ENCODE measurements at regions not wholly inside any gene's neighbourhood (a gene's known extent, or its start where the extent isn't known, plus 50 kb on each side); places are given as distances from the start of the nearest gene placed in this dataset.

GRCh38 chr5:12183003-12183402 lies 278.8 kb upstream of the CTNND2 start:
- no peak overlapping the region for H3K27ac ChIP-seq (ENCODE audit: insufficient read depth, low read length)
- no peaks in the 10 kb centered on the region for H3K9me3 ChIP-seq (ENCODE audit: control insufficient read depth, insufficient read depth, low read depth, low read length)
- no peak overlapping the region for H3K9ac ChIP-seq (ENCODE audit: insufficient read depth, low read length)
- no peaks in the 10 kb centered on the region for H3K4me1 ChIP-seq (ENCODE audit: control insufficient read depth, extremely low read depth, insufficient read depth, low read length)
- no peaks in the 10 kb centered on the region for H4K20me1 ChIP-seq (ENCODE audit: control insufficient read depth, extremely low read depth, insufficient read depth, low read length)
- H2AFZ ChIP-seq (ENCODE audit: low read length): no peak overlapping the region
- H3K79me2 ChIP-seq (ENCODE audit: control insufficient read depth, insufficient read depth, low read length): no peaks in the 10 kb centered on the region
- TF ChIP-seq EZH2 (IDR thresholded peaks at IDR 0.05; ENCODE audit: low read length, missing control alignments): no peak
- TF ChIP-seq, protein P1, sequence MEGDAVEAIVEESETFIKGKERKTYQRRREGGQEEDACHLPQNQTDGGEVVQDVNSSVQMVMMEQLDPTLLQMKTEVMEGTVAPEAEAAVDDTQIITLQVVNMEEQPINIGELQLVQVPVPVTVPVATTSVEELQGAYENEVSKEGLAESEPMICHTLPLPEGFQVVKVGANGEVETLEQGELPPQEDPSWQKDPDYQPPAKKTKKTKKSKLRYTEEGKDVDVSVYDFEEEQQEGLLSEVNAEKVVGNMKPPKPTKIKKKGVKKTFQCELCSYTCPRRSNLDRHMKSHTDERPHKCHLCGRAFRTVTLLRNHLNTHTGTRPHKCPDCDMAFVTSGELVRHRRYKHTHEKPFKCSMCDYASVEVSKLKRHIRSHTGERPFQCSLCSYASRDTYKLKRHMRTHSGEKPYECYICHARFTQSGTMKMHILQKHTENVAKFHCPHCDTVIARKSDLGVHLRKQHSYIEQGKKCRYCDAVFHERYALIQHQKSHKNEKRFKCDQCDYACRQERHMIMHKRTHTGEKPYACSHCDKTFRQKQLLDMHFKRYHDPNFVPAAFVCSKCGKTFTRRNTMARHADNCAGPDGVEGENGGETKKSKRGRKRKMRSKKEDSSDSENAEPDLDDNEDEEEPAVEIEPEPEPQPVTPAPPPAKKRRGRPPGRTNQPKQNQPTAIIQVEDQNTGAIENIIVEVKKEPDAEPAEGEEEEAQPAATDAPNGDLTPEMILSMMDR (conservative IDR thresholded peaks at IDR 0.05 in 1 of 2, IDR thresholded peaks at IDR 0.05 in 1 of 2; ENCODE audit: low read depth in 1 of 2, low read length in 2 of 2): no peak
- no peak overlapping the region for H3K4me2 ChIP-seq (ENCODE audit: extremely low read depth, insufficient read depth, low read length)
- no peak overlapping the region for H3K4me3 ChIP-seq (replicated peaks in 1 of 4; ENCODE audit: control extremely low read depth in 1 of 4, insufficient read depth in 1 of 4, low read depth in 3 of 4, low read length in 4 of 4)
- DNase-seq (ENCODE audit: low read depth in 2 of 2): no peak
- H3K36me3 ChIP-seq (ENCODE audit: control insufficient read depth, insufficient read depth, low read length): no peaks in the 10 kb centered on the region
- H3K27me3 ChIP-seq (ENCODE audit: control insufficient read depth, insufficient read depth, low read length): no peaks in the 10 kb centered on the region

- Histone ChIP-seq H3K4me3 (replicated peaks in 1 of 4; ENCODE audit: control extremely low read depth in 1 of 4, insufficient read depth in 1 of 4, low read depth in 3 of 4, low read length in 4 of 4) (no peak overlapping the region), H3K36me3 (ENCODE audit: control insufficient read depth, insufficient read depth, low read length) (no peaks in the 10 kb centered on the region), H4K20me1 (ENCODE audit: control insufficient read depth, extremely low read depth, insufficient read depth, low read length) (no peaks in the 10 kb centered on the region), H3K79me2 (ENCODE audit: control insufficient read depth, insufficient read depth, low read length) (no peaks in the 10 kb centered on the region), H3K9me3 (ENCODE audit: control insufficient read depth, insufficient read depth, low read depth, low read length) (no peaks in the 10 kb centered on the region), H3K27me3 (ENCODE audit: control insufficient read depth, insufficient read depth, low read length) (no peaks in the 10 kb centered on the region), H3K27ac (ENCODE audit: insufficient read depth, low read length) (no peak overlapping the region), H3K4me1 (ENCODE audit: control insufficient read depth, extremely low read depth, insufficient read depth, low read length) (no peaks in the 10 kb centered on the region), H2AFZ (ENCODE audit: low read length) (no peak overlapping the region), H3K9ac (ENCODE audit: insufficient read depth, low read length) (no peak overlapping the region), H3K4me2 (ENCODE audit: extremely low read depth, insufficient read depth, low read length) (no peak overlapping the region)
- TF ChIP-seq, protein P1 (conservative IDR thresholded peaks at IDR 0.05 in 1 of 2, IDR thresholded peaks at IDR 0.05 in 1 of 2; ENCODE audit: low read depth in 1 of 2, low read length in 2 of 2): no peak
- no peak for DNase-seq (ENCODE audit: low read depth in 2 of 2)
These were observed 273.6 kb upstream of the CTNND2 start for GRCh38 chr5:12177851-12178250.

DNA sequence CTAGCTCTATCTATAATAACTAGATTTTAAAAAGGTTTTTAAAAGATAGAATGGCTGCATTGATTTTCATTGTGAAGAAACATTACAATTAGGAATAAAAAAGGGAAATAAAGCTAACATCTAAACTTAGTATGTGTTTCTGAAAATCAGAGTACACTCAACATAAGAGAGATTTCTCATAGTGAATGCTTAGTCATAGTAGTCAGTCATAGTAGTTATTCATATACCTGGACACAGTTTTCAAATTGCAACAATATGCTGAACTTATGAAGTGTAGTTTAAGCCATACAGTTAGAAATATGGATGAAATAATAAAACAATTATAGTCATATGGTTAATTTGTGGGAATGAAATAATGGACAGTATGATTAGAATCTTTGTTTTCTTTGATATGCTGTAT lies 273.0 kb upstream of the CTNND2 start:
- Histone ChIP-seq H4K20me1 (ENCODE audit: control insufficient read depth, extremely low read depth, insufficient read depth, low read length) (no peaks in the 10 kb centered on the region), H3K79me2 (ENCODE audit: control insufficient read depth, insufficient read depth, low read length) (no peaks in the 10 kb centered on the region), H3K27ac (ENCODE audit: insufficient read depth, low read length) (no peak overlapping the region), H2AFZ (ENCODE audit: low read length) (no peak overlapping the region), H3K9ac (ENCODE audit: insufficient read depth, low read length) (no peak overlapping the region), H3K4me1 (ENCODE audit: control insufficient read depth, extremely low read depth, insufficient read depth, low read length) (no peaks in the 10 kb centered on the region), H3K4me2 (ENCODE audit: extremely low read depth, insufficient read depth, low read length) (no peak overlapping the region), H3K9me3 (ENCODE audit: control insufficient read depth, insufficient read depth, low read depth, low read length) (no peaks in the 10 kb centered on the region), H3K36me3 (ENCODE audit: control insufficient read depth, insufficient read depth, low read length) (no peaks in the 10 kb centered on the region), H3K4me3 (replicated peaks in 1 of 4; ENCODE audit: control extremely low read depth in 1 of 4, insufficient read depth in 1 of 4, low read depth in 3 of 4, low read length in 4 of 4) (no peak overlapping the region), H3K27me3 (ENCODE audit: control insufficient read depth, insufficient read depth, low read length) (no peaks in the 10 kb centered on the region)
- TF ChIP-seq, protein P1 (conservative IDR thresholded peaks at IDR 0.05 in 1 of 2, IDR thresholded peaks at IDR 0.05 in 1 of 2; ENCODE audit: low read depth in 1 of 2, low read length in 2 of 2): no peak
- TF ChIP-seq EZH2 (IDR thresholded peaks at IDR 0.05; ENCODE audit: low read length, missing control alignments): no peak
- no peak for DNase-seq (ENCODE audit: low read depth in 2 of 2)

All from fibroblast of lung (primary cell).